WTC11 (cell line): ENCODE measurements at regions not wholly inside any gene's neighbourhood (a gene's known extent, or its start where the extent isn't known, plus 50 kb on each side); places are given as distances from the start of the nearest gene placed in this dataset.

Experiments
- ATAC-seq: fragments of 200-7000 bp; cut with Tn5 transposase; 2 replicates; pipeline ENCODE4 v1.10.0; 2021; ENCODE audit warnings: mild to moderate bottlenecking, moderate library complexity
- CTCF ChIA-PET: fragments of 300-600 bp; sonication (Branson Sonifier 250); formaldehyde crosslinking; loops from one replicate; lab custom pipeline; 2021; ENCODE audit warnings: antibody characterized with exemption; lab: Charles Lee
- POLR2A ChIA-PET: fragments of 350-600 bp; sonication (Branson Sonifier 250); formaldehyde crosslinking; loops from one replicate; lab custom pipeline; 2021; ENCODE audit warnings: antibody characterized with exemption; lab: Charles Lee
- DNase-seq: peaks from one replicate; pipeline ENCODE4 v3.0.0; 2021; ENCODE audit warnings: low spot score
- H3K27ac Mint-ChIP-seq: 2 replicates; pipeline ENCODE4 v1.8.0; 2021; ENCODE audit warnings: mixed read lengths
- H3K27me3 Mint-ChIP-seq: 2 replicates; pipeline ENCODE4 v1.8.0; 2021; ENCODE audit warnings: low read depth, mild to moderate bottlenecking, moderate library complexity, mixed read lengths
- H3K36me3 Mint-ChIP-seq: 2 replicates; pipeline ENCODE4 v1.8.0; 2021; ENCODE audit warnings: mixed read lengths
- H3K4me1 Mint-ChIP-seq: 2 replicates; pipeline ENCODE4 v1.8.0; 2022; ENCODE audit warnings: mixed read lengths
- H3K4me3 Mint-ChIP-seq: 2 replicates; pipeline ENCODE4 v1.8.0; 2021; ENCODE audit warnings: mild to moderate bottlenecking, moderate library complexity, mixed read lengths
- H3K9me3 Mint-ChIP-seq: 2 replicates; pipeline ENCODE4 v1.8.0; 2021; ENCODE audit warnings: mixed read lengths
- CTCF ChIP-seq: fragments of 200-600 bp; IDR thresholded peaks from 2 replicates; pipeline ENCODE4 v1.8.0; 2022; ENCODE audit warnings: antibody characterized with exemption
- ESRRA ChIP-seq: sonication (generic); formaldehyde crosslinking; IDR thresholded peaks from 2 replicates; pipeline ENCODE4 v1.8.1; 2022; ENCODE audit warnings: mild to moderate bottlenecking, missing genetic modification reagents, borderline replicate concordance
- FOXP4 ChIP-seq: sonication (generic); formaldehyde crosslinking; IDR thresholded peaks from 2 replicates; pipeline ENCODE4 v1.8.0; 2022; ENCODE audit warnings: mild to moderate bottlenecking, missing genetic modification reagents
- NR1H2 ChIP-seq: sonication (generic); formaldehyde crosslinking; IDR thresholded peaks from 2 replicates; pipeline ENCODE4 v1.9.0; 2021; ENCODE audit warnings: mild to moderate bottlenecking, moderate library complexity, missing genetic modification reagents
- OVOL2 ChIP-seq: fragments of 250-450 bp; sonication (Bioruptor Pico); IDR thresholded peaks from 2 replicates; pipeline ENCODE4 v1.9.0; 2021; ENCODE audit warnings: mild to moderate bottlenecking, borderline replicate concordance
- SP1 ChIP-seq: sonication (generic); formaldehyde crosslinking; conservative IDR thresholded peaks from 2 replicates; pipeline ENCODE4 v1.8.1; 2022; ENCODE audit warnings: missing genetic modification reagents
- TP53 ChIP-seq: sonication (generic); formaldehyde crosslinking; IDR thresholded peaks from 2 replicates; pipeline ENCODE4 v1.8.1; 2023; ENCODE audit warnings: mild to moderate bottlenecking, missing genetic modification reagents
- ZNF121 ChIP-seq: sonication (generic); formaldehyde crosslinking; IDR thresholded peaks from 2 replicates; pipeline ENCODE4 v1.8.0; 2023; ENCODE audit warnings: missing genetic modification reagents
- ZNF138 ChIP-seq: sonication (generic); formaldehyde crosslinking; conservative IDR thresholded peaks from 2 replicates; pipeline ENCODE4 v1.8.1; 2022; ENCODE audit warnings: mild to moderate bottlenecking, moderate library complexity, missing genetic modification reagents
- ZNF423 ChIP-seq: fragments of 250-450 bp; sonication (Bioruptor Pico); IDR thresholded peaks from 2 replicates; pipeline ENCODE4 v2.1.2; 2022; ENCODE audit warnings: mild to moderate bottlenecking, moderate library complexity
- TF ChIP-seq, protein P1 (sequence below): fragments of 250-450 bp; sonication (Bioruptor Pico); IDR thresholded peaks from 2 replicates; pipeline ENCODE4 v1.9.0; 2021; ENCODE audit warnings: mild to moderate bottlenecking
- TF ChIP-seq, protein P2 (sequence below): fragments of 250-450 bp; sonication (Bioruptor Pico); IDR thresholded peaks from 2 replicates; pipeline ENCODE4 v1.8.0; 2021; ENCODE audit warnings: mild to moderate bottlenecking
- TF ChIP-seq, protein P3 (sequence below): sonication (generic); formaldehyde crosslinking; IDR thresholded peaks from 2 replicates; pipeline ENCODE4 v1.8.1; 2022; ENCODE audit warnings: mild to moderate bottlenecking, moderate library complexity, missing genetic modification reagents
- TF ChIP-seq, protein P4 (sequence below): sonication (generic); formaldehyde crosslinking; IDR thresholded peaks from 2 replicates; pipeline ENCODE4 v1.8.1; 2023; ENCODE audit warnings: mild to moderate bottlenecking, missing genetic modification reagents, borderline replicate concordance
- TF ChIP-seq, protein P5 (sequence below): sonication (generic); formaldehyde crosslinking; IDR thresholded peaks from 2 replicates; pipeline ENCODE4 v1.8.0; 2022; ENCODE audit warnings: missing genetic modification reagents

DNA sequence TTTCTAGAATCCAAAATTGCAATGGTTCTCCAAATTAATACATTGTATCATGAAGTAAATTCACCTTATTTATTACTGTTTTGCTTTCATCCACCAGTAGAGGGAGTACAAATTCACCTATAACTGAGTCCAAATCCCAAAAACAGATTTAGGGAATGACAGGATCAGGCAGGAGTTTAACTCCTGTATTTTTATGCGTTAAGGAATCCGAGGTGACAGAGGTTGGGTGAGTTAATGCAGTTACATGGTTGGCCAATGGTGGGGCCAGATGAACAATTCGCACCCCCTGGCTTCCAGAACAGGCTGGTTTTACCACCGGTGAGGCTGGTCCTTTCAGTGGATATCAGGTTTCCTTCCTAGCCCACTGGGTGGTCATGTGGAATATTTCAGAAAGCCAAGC is 82.4 kb downstream of the MTNR1A start:
- peak; percentile 32 for DNase-seq
- no peak for TF ChIP-seq NR1H2
- TF ChIP-seq, protein P1, sequence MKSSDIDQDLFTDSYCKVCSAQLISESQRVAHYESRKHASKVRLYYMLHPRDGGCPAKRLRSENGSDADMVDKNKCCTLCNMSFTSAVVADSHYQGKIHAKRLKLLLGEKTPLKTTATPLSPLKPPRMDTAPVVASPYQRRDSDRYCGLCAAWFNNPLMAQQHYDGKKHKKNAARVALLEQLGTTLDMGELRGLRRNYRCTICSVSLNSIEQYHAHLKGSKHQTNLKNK (CRISPR knock-in tag): no peak
- TF ChIP-seq, protein P2, sequence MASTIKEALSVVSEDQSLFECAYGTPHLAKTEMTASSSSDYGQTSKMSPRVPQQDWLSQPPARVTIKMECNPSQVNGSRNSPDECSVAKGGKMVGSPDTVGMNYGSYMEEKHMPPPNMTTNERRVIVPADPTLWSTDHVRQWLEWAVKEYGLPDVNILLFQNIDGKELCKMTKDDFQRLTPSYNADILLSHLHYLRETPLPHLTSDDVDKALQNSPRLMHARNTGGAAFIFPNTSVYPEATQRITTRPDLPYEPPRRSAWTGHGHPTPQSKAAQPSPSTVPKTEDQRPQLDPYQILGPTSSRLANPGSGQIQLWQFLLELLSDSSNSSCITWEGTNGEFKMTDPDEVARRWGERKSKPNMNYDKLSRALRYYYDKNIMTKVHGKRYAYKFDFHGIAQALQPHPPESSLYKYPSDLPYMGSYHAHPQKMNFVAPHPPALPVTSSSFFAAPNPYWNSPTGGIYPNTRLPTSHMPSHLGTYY: no peak
- TF ChIP-seq ZNF423 (CRISPR knock-in tag): no peak
- TF ChIP-seq SP1 (CRISPR knock-in tag): no peak
- TF ChIP-seq CTCF: peak; percentile 45; the same call in 1 of the 2 replicates
- TF ChIP-seq ZNF121 (CRISPR knock-in tag): no peak
- TF ChIP-seq, all 79 proteins: peak for 1
- CTCF ChIA-PET: interaction anchor here (0.7 to 1.9 kb wide), 9 partner anchors 9 to 175 kb away, joined by 3 to 14 read pairs (median 4); no protein-coding TSS in a partner anchor
- no peak overlapping the region for H3K27ac Mint-ChIP-seq
- H3K4me1 Mint-ChIP-seq: peaks cover 15% of the 10 kb centered on the region
- H3K4me3 Mint-ChIP-seq: no peak overlapping the region
- POLR2A ChIA-PET: interaction anchor here (0.7 kb wide), 1 partner anchor 251 kb away, joined by 7 read pairs; no protein-coding TSS in a partner anchor
- no peaks in the 10 kb centered on the region for H3K9me3 Mint-ChIP-seq
- no peaks in the 10 kb centered on the region for H3K36me3 Mint-ChIP-seq
- no peaks in the 10 kb centered on the region; the same call in 1 of the 2 replicates for H3K27me3 Mint-ChIP-seq
- peak; percentile 90 for ATAC-seq

DNA sequence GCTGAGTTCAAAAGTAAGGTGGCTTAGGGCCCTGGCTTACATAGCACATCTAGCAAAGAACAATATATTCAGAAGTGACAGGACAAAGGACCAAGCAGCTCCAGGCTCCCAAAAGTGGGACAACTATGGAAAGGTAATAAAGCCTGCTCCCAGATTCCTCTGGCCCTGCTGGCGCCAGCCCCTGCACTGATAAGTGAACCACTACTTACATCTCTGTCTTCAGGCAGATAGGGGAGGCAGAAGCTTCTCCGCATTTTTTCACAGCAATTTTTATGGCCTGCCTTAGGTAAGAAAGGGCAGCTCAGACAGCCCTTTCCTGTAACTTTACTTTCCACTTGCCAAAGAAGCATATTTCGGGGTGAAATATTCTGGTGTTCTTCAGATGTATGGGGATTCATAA is 83.9 kb downstream of the MTNR1A start:
- no peak for DNase-seq
- CTCF ChIA-PET: interaction anchor here (0.6 kb wide), 1 partner anchor 29 kb away, joined by 3 read pairs; no protein-coding TSS in a partner anchor
- Mint-ChIP-seq H3K36me3 (no peaks in the 10 kb centered on the region), H3K9me3 (no peaks in the 10 kb centered on the region), H3K4me3 (no peak overlapping the region), H3K27me3 (no peaks in the 10 kb centered on the region; the same call in 1 of the 2 replicates), H3K27ac (no peak overlapping the region), H3K4me1 (peaks cover 15% of the 10 kb centered on the region)
- POLR2A ChIA-PET: no interaction called here
- no peak for ATAC-seq
- TF ChIP-seq TP53 (CRISPR knock-in tag): no peak
- no peak for TF ChIP-seq OVOL2 (CRISPR knock-in tag)
- TF ChIP-seq, protein P3, sequence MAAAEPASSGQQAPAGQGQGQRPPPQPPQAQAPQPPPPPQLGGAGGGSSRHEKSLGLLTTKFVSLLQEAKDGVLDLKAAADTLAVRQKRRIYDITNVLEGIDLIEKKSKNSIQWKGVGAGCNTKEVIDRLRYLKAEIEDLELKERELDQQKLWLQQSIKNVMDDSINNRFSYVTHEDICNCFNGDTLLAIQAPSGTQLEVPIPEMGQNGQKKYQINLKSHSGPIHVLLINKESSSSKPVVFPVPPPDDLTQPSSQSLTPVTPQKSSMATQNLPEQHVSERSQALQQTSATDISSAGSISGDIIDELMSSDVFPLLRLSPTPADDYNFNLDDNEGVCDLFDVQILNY: no peak
- TF ChIP-seq, protein P4, sequence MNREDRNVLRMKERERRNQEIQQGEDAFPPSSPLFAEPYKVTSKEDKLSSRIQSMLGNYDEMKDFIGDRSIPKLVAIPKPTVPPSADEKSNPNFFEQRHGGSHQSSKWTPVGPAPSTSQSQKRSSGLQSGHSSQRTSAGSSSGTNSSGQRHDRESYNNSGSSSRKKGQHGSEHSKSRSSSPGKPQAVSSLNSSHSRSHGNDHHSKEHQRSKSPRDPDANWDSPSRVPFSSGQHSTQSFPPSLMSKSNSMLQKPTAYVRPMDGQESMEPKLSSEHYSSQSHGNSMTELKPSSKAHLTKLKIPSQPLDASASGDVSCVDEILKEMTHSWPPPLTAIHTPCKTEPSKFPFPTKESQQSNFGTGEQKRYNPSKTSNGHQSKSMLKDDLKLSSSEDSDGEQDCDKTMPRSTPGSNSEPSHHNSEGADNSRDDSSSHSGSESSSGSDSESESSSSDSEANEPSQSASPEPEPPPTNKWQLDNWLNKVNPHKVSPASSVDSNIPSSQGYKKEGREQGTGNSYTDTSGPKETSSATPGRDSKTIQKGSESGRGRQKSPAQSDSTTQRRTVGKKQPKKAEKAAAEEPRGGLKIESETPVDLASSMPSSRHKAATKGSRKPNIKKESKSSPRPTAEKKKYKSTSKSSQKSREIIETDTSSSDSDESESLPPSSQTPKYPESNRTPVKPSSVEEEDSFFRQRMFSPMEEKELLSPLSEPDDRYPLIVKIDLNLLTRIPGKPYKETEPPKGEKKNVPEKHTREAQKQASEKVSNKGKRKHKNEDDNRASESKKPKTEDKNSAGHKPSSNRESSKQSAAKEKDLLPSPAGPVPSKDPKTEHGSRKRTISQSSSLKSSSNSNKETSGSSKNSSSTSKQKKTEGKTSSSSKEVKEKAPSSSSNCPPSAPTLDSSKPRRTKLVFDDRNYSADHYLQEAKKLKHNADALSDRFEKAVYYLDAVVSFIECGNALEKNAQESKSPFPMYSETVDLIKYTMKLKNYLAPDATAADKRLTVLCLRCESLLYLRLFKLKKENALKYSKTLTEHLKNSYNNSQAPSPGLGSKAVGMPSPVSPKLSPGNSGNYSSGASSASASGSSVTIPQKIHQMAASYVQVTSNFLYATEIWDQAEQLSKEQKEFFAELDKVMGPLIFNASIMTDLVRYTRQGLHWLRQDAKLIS: no peak
- TF ChIP-seq, protein P5, sequence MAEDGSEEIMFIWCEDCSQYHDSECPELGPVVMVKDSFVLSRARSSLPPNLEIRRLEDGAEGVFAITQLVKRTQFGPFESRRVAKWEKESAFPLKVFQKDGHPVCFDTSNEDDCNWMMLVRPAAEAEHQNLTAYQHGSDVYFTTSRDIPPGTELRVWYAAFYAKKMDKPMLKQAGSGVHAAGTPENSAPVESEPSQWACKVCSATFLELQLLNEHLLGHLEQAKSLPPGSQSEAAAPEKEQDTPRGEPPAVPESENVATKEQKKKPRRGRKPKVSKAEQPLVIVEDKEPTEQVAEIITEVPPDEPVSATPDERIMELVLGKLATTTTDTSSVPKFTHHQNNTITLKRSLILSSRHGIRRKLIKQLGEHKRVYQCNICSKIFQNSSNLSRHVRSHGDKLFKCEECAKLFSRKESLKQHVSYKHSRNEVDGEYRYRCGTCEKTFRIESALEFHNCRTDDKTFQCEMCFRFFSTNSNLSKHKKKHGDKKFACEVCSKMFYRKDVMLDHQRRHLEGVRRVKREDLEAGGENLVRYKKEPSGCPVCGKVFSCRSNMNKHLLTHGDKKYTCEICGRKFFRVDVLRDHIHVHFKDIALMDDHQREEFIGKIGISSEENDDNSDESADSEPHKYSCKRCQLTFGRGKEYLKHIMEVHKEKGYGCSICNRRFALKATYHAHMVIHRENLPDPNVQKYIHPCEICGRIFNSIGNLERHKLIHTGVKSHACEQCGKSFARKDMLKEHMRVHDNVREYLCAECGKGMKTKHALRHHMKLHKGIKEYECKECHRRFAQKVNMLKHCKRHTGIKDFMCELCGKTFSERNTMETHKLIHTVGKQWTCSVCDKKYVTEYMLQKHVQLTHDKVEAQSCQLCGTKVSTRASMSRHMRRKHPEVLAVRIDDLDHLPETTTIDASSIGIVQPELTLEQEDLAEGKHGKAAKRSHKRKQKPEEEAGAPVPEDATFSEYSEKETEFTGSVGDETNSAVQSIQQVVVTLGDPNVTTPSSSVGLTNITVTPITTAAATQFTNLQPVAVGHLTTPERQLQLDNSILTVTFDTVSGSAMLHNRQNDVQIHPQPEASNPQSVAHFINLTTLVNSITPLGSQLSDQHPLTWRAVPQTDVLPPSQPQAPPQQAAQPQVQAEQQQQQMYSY (CRISPR knock-in tag): no peak
- no peak for TF ChIP-seq ZNF138 (CRISPR knock-in tag)
- no peak for TF ChIP-seq ESRRA (CRISPR knock-in tag)
- no peak for TF ChIP-seq FOXP4 (CRISPR knock-in tag)
